HCEC 1CT (cell line): ENCODE measurements at regions not wholly inside any gene's neighbourhood (a gene's known extent, or its start where the extent isn't known, plus 50 kb on each side); places are given as distances from the start of the nearest gene placed in this dataset.

Source experiments
- DNase-seq: peaks from one replicate; pipeline ENCODE4 v3.0.0-alpha.2; 2017

DNA sequence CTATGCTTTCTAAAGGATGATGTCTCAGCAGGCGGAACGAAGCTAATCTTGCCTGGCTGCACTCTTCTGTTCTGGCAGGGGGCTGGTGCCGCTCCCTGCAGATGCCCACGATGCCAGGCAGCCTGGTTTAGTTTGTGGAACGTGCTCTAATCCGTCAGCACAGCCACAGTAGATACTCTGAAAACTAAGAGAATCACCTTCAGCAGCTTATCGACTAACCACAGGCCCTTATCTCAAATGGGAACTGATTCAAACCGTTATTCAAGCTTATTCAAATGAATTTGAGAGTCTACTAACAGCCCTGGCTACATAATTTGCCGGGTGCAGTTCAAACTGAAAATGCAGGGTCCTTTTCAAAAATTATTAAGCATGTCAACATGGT lies 246.6 kb upstream of the ANKRD55 start:
- DNase-seq = no peak

DNA sequence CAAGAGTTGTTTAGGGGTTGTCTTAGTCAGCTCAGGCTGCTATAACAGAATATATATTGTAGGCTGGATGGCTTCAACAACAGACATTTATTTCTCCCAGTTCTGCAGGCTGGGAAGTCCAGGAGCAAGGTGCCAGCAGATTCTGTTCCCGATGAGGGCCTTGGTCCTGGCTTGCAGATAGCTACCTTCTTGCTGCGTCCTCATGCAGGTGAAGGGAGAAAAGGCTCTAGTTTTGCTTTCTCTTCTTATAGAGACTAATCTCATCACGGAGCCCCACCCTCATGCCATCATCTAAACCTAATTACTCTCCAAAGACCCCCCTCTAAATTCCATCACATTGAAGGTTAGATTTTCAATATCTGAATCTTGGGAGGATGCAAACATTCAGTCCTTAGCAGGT lies 246.0 kb upstream of the ANKRD55 start:
- DNase-seq = no peak

DNA sequence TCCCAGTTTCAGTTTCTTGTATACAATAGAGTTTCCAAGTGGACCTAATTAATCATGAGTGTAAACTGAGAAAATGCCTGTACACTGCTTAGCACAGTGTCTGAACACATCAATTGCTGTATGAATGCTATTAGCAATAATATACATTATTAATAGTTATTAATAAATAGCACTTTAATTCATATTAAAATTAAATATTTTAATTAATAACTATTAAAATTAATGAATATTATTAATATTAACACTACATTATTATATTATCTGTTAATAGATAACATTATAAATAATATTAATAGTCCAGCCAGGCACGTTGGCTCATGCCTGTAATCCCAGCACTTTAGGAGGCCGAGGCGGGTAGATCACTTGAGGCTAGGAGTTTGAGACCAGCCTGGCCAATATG lies 244.9 kb upstream of the ANKRD55 start:
- no peak for DNase-seq

DNA sequence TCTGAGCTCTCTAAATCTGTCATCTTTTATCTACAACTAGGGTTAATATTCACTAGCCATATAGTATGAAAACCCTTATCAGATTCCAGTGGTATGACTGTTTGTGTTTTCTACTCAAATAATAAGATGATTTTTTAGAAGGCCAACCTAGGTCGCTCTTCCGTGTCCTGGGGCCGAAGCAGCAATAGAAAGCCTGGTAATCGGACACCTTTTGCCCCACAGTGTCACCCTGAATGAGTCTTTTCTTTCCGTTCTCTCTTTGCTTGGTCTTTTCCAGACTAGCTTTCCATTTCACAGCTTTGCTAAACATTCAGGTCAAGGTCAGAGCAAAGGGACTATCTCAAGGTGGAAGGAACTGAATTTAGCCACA lies 243.3 kb upstream of the ANKRD55 start:
- DNase-seq = no peak

DNA sequence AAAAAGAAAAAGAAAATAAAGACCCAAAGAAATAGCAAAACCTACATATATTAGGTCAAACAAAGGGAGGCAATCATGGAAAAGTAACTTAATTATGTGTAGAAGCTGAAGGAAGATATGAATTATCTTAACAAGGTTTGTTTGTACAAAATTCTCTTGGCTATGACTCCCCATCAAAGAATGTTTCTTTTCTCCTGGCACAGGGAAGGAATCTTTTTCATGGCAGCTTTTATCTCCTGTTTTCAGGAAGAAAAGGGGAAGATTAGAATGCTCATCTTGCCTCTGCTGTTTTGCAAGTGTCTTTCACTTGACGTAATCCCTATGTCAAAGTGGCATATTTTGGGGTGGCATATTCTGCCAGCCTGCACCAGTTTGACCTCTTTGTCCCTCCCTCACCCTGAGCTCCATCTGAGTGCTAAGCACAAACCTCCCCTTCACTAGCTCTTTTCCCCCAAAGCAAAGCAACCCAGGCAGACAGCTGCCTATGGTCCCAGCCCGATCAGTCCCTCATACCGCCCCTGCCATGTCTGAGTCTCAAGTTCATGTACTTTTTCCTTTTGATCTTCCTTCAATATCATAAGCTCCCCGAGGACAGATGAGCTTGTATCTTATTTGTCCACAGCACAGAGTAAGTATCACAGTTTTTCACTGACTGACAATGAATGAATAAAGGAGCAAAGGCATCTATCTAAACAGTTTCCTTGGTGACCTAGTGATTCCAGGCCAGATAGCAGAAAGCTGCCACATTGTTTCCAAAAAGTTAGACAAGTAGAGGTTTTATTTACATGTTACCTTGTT lies 242.8 kb upstream of the ANKRD55 start:
- no peak for DNase-seq

DNA sequence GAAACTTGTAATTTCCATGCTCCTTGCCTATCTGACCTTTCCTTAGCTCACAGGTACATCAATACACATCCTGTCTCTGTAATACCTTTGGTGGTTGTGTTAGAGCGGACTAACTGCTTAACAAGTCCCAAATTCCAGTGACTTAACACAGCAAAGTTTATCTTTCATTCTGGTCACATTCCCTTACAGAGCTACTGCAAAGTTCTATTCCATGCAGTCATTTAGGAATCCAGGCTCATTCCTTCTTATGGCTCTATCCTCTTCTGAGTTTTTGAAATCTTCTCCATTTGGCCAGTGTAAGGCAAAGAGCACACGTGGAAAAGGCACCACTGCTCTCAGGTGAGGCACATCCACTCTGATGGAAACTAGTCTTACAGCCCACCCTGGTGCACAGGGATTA lies 238.6 kb upstream of the ANKRD55 start:
- no peak for DNase-seq

DNA sequence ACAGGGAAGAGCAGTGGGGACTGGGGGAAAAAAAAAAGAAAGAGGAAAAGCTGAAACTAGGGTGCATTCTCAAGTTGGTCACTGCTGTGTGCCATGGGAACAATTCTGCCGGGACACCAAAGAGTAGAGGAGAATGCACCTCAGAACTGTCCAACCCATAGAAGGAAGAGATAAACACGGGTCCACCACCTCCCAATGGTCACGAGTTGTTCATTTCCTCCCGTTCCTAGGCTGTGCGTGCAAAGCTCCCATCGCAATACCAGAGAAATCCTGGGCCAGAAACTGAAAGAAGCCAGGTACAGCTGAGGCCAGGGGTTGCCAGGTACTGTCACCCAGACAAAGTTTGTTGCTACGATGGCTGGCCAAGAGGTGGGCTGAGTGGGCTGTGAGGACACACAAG lies 236.9 kb upstream of the ANKRD55 start:
- no peak for DNase-seq

DNA sequence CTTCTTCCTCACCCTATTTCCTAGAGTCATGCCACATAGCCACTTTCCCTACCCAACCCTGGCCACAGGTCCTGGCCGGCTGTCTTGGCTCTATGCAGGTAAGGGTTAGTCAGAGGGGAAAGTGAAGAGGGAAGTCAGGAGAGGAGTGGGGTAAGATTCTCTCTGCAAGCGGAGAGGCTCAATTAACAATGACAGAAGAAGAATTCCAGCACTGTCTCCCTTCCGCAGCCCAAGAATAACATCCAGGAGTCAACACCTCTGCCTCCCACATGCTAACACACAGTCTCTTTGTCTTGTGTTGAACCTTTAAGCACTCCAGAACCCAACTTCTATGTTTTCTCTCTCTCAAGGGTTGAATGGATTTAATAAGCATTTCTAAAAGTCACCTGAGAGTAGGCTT lies 235.1 kb upstream of the ANKRD55 start:
- no peak for DNase-seq

DNA sequence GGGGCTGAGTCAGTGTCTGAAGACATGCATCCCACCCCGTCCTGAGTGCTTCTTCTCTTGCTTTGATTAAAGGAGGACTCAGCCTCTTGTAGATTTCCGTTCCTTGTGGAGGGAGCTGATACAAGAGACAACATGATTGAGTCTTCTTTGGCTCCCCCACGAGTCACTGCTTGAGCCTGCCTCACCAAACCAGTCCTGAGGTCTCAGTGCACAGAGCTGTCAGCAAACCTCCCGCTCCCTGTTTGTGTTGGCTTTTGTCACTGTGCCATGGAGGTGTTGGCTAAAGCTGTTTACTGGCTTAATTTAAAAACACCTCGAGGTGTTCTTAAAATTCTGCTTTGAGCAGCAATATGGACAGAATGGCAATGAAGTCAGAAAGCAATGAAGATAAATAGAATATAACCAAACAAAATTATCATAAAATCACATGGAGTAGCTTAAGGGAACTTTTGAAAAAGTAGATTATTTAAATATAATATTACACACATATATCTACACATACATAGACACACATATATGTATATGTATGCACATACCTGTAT lies 234.1 kb upstream of the ANKRD55 start:
- no peak for DNase-seq

DNA sequence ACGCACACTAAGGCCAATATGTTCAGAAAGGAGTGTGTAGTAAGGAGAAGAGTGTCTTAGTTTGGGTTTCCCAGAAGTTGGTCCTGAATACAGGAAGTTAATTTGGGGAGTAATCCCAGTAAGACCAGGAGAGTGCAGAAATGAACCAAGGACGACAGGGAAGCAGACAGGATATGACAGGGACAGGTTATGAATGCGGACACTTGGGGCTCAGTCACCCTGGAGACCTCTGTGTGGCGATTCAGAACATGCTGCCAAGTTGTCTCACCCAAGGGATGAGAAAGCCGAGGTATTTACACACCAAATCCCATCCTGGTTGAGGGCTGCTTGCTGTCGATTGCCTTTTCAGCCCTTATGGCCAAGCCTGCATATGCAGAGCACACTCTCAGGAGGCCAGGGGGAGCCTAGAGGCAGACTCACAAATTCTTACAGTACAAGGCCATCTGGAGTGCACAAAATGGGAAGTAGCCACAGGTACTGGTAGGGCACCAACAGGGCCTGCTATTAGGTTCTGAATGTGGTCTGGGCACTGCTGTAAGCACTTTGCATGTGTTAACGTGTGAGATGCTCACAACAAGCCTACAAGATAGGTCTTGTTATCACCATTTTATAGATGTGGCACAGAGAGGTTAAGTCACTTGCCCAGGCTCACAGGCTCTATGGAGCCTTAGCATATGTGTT lies 233.1 kb upstream of the ANKRD55 start:
- DNase-seq = no peak

DNA sequence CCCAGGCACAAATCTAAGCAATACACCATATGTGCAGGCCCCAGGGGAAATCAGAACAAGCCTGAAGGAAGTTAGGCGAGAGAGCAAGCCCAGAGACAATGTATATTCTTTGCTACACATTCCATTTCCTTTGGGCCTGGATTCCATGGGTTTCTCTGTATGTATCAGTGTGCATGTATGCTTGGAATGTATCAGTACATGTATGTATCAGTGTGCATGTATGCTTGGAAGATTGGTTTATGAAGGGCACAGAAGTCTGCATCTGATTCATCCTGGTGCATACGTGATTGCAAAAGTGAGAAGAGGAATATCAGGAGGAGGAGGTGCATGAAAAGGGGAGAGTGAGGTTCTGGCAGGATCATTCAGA lies 232.6 kb upstream of the ANKRD55 start:
- no peak for DNase-seq

DNA sequence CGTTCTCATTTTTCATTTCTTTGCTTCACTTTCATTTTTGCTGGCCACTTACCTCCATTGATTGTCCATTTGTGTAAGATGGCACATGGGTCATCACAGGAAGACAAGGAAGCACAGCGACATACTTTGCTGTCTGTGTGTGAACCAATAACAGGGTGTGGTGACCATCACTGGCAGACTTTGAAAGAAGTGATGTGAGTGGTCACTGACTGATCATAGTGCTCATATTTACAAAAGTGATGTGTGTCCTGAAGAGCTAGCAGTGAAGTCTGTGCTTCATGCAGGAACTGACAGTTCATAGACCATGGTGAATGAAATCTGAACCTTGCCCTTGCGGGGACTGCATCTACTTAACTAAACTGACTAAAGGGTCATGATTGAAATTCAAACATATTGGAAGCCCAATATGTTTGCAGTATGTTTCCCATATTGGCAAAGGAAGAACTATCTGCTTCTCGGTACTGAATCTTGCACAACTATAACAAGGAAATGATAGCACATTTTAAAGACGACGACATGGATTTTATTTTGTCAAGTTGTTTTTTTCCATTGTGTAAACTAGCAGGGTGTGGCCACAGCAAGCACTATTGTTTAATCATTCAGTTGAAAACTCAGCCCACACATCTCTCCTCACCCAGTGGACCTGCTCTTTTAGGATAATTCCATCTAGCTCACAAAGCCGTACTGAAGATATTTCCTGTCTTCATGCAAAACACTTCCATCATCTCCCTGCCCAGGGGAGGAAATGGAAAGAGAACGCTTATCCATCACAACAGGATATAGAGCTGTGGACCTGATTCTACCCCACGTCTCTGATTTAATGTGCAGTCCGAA lies 232.0 kb upstream of the ANKRD55 start:
- DNase-seq = no peak

DNA sequence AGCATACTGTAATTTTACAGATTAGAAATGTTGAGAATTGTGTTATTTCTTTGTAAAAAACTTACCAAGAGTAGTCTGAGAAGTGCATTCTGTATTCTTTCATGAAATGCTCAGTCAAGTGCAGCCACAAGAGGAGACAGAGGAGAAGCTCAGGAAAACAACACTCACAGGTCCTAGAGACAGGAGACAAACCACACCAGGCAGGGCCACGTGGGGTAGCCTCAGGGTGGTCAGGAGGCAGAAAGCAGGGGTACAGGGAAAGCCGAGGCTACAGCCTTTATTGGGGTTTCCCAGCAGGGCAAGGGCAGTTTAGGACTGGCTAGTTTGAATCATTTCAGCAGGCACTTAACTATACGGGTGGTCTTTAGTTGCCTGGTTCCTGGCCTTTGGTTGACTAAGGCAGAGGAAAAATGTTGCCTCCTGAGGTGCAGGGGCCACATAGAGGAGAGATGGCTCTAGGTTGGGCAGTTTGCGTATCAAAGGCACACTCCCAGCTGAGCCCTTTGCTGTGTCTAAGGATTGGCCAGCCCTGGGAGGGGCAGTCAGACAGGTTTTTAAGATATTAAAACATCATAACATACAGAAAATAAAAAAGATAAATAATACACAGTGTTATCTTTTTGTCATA lies 230.9 kb upstream of the ANKRD55 start:
- DNase-seq = no peak

DNA sequence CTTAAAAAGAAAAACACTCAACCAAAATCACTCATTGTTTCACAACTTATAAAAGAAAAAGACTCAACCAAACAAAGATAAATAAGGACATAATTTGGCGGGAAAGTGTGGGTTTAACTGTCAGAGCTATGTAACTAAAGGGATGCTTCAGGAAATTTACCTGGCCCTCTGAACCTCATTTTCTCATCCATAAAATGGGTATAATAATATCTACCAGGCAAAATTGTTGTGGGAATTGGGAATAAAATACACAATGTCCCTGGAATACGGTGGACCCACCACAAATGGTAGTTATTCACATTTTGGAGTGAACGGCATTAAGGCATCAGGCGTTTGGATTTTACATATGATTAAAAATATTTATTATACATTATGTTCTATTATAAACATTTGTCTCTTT lies 228.5 kb upstream of the ANKRD55 start:
- no peak for DNase-seq

DNA sequence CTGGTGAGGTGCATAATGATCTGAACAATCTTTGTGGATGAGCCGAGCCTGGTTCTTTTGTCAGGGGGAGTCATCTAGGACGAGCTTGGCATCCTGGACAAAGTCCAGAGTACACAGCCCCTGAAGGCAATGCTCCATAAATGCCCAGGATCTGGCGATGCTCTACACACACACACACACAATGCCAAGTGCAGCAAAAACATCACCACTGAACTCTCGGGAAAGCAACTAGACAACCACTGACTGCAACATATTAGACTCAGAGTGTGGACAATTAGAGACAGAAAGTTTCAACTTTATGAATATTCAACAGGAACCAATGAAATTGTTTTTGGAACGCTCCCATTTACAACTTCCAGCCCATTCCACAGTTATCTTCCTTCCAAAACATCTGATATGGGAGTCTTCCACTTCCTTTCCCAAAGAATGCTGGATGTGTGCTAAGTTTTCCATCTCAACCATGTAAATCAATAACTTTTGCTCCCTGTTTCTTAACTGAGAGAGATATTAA lies 227.6 kb upstream of the ANKRD55 start:
- no peak for DNase-seq

DNA sequence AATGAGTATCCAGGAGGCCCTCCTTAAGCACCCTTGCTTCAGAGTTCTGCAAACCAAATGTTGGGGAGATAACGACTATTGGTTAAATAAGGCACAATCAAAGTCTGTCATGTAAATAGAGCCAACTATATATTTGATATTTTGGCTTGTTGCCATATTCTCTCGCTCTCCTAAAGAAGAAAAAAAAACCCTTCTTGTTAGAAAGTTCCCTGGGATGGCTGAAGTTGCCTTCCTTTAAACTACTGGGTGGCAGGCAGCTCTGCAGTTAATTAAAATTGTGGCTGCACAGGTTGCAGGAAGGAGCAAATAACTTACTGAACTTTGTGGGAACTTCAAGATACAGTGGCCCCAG lies 227.0 kb upstream of the ANKRD55 start:
- DNase-seq = no peak

DNA sequence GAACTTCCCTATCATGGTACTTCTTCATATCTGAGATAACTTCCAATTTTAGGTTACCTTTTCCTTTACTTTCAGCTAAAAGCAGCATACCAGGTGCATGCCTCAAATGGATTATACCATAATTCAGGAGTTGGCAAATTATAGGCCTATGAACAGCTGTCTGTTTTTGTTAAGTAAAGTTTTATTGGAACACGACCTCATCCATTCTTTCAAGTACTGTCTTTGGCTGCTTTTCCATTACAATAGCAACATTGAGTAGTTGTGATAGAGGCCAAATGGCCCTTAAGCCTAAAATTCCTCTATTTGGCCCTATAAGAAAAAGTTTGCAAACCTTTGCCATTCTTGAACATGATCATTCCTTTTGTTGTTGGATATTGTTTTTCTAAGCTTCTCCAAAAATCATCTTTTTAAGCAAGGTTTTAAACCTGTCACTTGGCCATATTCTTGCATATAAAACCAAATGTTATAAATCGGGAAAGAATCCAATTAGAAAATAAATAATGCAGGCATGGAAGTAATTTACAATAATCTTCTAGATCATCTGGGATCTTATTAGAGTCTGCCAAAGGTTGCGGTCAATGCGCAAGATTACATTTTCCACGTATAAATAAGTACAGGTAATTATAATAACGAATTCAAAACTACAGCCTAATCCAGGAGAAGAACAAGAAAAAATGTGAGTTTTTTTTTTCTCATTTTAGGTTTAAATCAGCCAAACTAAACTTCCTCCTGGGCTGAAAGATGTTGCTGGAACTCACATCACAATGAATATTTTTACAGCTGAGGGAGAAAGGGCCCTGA lies 226.5 kb upstream of the ANKRD55 start:
- DNase-seq = no peak

DNA sequence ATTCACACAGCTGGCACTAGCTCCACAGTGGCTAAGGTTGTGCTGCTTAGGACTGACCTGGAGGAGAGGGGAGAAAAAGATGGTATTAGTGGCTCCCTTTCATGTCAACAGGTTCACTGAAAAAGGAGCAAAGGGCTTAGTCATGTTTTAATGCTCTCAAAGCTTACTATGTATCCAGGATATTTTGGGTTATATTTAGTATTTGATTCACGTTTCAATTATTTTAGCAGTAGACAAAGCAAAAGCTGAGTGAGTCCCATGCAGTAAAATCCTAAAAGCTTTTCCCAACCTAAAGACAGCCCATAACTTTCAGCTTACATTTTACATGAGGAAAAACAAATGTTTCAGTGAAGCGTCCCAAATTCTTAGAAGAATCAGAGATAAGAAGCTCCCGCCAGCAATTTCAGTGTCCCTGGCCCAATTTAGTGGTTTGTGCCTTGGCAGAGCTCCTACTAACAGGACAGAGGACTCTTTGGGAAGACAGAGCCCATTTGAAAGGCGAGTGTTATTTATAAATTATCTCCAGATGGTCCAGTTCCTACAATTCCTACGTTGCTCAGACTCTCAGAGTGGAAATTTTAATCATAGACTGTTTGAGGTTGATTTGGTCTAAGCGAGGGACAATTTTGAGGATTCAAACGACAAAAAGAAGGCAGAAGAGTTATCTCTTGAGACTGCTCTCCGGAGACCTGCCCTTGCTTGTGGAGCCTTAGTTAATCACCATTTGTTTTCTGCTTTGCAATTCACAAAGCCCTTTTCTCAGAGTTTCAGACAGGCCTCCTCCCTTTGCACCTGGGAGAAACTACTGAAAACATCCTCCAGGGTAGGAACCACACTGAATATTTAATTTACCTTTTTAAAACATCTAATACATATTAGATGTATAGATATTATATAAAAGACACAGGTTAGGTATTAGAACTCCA lies 225.0 kb upstream of the ANKRD55 start:
- no peak for DNase-seq

DNA sequence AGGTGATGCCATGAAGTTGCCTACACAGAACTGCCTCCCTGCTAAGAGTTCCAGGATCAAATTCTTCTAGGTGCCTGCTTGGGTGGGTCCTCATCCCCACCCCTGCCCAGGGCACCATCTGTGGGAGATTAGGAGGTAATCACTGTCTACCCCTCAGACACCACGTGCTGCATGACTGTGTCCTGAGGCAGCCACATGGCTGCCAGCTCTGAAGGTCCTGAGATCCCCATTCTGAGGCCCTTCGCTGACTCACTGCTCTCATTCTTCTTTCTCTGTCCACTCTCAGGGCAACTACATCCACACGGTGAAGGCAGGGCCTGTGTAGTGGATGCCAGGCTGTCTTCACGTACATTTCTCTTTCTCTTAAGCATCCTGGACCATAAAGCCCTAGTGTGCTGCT lies 222.9 kb upstream of the ANKRD55 start:
- DNase-seq = no peak

DNA sequence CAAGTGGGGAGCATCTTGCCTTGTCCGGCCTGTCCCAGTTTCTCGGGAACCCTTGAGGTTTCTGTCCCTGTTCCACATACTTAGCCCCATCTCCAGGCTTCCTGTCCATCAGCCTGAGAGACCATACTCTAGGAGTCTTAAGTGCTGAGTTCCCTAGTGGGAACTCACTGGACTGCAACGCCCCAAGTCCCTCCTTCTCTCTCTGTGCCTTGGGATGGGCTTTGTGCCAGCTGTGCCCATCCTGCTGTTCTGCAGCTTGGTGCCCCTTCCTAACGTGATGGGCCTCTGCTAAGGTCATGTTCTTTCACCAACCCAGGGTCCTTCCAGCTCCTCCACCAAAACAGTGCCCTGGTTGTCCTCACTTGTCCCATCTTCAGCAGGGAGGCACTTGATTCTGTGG lies 222.3 kb upstream of the ANKRD55 start:
- no peak for DNase-seq

DNA sequence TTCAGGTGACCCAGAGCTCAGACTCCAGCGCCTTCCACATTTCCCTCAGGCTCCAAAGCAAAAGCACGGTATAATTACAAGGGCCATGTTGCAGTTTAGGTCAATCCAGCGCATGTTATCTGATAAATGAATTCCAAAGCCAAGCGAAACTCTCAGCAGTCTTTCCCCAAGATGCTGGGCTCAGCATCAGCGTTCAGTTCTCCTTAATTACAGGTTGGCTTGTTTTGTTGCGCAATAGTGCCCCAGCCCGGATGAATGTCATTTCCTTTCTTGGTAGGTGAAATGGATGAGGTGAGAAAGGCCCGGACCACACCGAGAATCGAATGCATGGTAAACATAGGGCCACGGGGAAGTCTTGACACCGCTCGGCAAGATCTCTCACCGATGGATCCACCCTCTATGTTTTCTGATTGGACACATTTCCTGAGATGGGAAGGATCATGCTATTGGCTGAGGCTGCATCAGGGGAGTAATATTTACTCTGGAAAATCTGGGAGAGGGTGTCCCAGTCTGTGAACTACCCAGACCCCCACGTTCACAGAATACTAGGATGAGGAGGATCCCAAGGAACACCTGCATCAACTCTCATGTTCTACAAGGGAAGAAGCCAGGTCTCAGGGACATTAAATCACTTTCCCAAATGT lies 221.2 kb upstream of the ANKRD55 start:
- no peak for DNase-seq
